ENCODE measurements at regions not wholly inside any gene's neighbourhood (a gene's known extent, or its start where the extent isn't known, plus 50 kb on each side); places are given as distances from the start of the nearest gene placed in this dataset.

DNA sequence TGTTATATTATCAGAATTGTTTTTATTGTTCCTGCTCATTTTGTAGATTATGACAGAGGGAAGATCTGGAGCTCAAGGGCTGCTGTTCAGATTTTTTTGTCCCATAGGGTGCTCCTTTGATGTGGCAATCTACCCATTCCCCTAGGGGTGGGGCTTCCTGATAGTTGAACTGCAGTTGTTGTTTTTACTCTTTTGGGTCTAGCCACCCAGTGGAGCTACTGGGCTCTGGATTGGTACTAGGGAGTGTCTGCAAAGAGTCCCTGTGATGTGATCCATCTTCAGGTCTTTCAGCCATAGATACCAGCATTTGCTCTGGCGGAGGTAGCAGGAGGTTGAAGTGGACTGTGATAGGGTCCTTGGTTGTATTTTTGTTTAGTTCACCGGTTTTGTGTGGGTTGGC is 57.9 kb upstream of the SLCO1B1 start:
- TF ChIP-seq EGR1 (IDR thresholded peaks at IDR 0.05; ENCODE audit: low read depth) = no peak
- no peak for TF ChIP-seq FOSL1 (IDR thresholded peaks at IDR 0.05; ENCODE audit: low read depth)
- no peak for TF ChIP-seq POLR2A (IDR thresholded peaks at IDR 0.05; ENCODE audit: borderline replicate concordance, extremely low read depth, insufficient read depth, insufficient read length)
- TF ChIP-seq, protein P1, sequence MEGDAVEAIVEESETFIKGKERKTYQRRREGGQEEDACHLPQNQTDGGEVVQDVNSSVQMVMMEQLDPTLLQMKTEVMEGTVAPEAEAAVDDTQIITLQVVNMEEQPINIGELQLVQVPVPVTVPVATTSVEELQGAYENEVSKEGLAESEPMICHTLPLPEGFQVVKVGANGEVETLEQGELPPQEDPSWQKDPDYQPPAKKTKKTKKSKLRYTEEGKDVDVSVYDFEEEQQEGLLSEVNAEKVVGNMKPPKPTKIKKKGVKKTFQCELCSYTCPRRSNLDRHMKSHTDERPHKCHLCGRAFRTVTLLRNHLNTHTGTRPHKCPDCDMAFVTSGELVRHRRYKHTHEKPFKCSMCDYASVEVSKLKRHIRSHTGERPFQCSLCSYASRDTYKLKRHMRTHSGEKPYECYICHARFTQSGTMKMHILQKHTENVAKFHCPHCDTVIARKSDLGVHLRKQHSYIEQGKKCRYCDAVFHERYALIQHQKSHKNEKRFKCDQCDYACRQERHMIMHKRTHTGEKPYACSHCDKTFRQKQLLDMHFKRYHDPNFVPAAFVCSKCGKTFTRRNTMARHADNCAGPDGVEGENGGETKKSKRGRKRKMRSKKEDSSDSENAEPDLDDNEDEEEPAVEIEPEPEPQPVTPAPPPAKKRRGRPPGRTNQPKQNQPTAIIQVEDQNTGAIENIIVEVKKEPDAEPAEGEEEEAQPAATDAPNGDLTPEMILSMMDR (IDR thresholded peaks at IDR 0.05 in 2 of 3, conservative IDR thresholded peaks at IDR 0.05 in 1 of 3; ENCODE audit: borderline replicate concordance in 1 of 3, insufficient read depth in 1 of 3, low read depth in 2 of 3, low read length in 2 of 3) = 0 out of 6 replicates have a peak, but pooled peaks of 1 of the 3 experiments have one; percentile 12
- no peak for TF ChIP-seq POLR2AphosphoS5 (IDR thresholded peaks at IDR 0.05; ENCODE audit: low read depth, low read length)
- no peak for TF ChIP-seq EZH2 (IDR thresholded peaks at IDR 0.05)
- TF ChIP-seq ELF1 (IDR thresholded peaks at IDR 0.05; ENCODE audit: borderline replicate concordance, low read depth) = no peak
- TF ChIP-seq CEBPB (IDR thresholded peaks at IDR 0.05; ENCODE audit: low read depth) = no peak
- no peak for TF ChIP-seq YY1 (IDR thresholded peaks at IDR 0.05; ENCODE audit: extremely low read depth, insufficient replicate concordance, low read depth, low read length)
- no peak for TF ChIP-seq RAD21 (IDR thresholded peaks at IDR 0.05; ENCODE audit: low read depth)
- TF ChIP-seq JUND (IDR thresholded peaks at IDR 0.05) = no peak
- TF ChIP-seq REST (IDR thresholded peaks at IDR 0.05; ENCODE audit: low read depth) = no peak
- no peak for TF ChIP-seq SIN3A (IDR thresholded peaks at IDR 0.05; ENCODE audit: low read depth)
- TF ChIP-seq EZH2phosphoT487 (IDR thresholded peaks at IDR 0.05; ENCODE audit: borderline replicate concordance) = no peak
